ENCODE measurements at regions not wholly inside any gene's neighbourhood (a gene's known extent, or its start where the extent isn't known, plus 50 kb on each side); places are given as distances from the start of the nearest gene placed in this dataset.

- TF ChIP-seq CTCF (IDR thresholded peaks at IDR 0.05) = no peak
- no peak for TF ChIP-seq POLR2A (IDR thresholded peaks at IDR 0.05)
These were observed 683.8 kb upstream of the SGCG start for GRCh38 chr13:22496803-22497508.

Measured in lower leg skin (tissue), 3 donors.